Neuronal stem cell (in vitro differentiated cells): ENCODE measurements at regions not wholly inside any gene's neighbourhood (a gene's known extent, or its start where the extent isn't known, plus 50 kb on each side); places are given as distances from the start of the nearest gene placed in this dataset.
"Not testable (repeated sequence)": the region's sequence is repeated elsewhere in the genome, so short reads cannot be mapped to it uniquely, and the experiment has no call there.

Experiments used
- DNase-seq: peaks from one replicate; pipeline ENCODE4 v3.0.0-alpha.2; 2013; ENCODE audit warnings: low spot score
- H2AFZ ChIP-seq: one replicate; pipeline ENCODE4 v1.6.1; 2013; ENCODE audit warnings: mild to moderate bottlenecking, low read length, inconsistent platforms
- H2AK5ac ChIP-seq: 2 replicates; pipeline ENCODE4 v1.6.1; 2013; ENCODE audit warnings: low read depth, mild to moderate bottlenecking, inconsistent platforms, low read length, moderate library complexity, mixed read lengths
- H2BK120ac ChIP-seq: 2 replicates; pipeline ENCODE4 v1.6.1; 2013; ENCODE audit warnings: low read depth, mild to moderate bottlenecking, inconsistent platforms, low read length, moderate library complexity, mixed read lengths
- H2BK12ac ChIP-seq: one replicate; pipeline ENCODE4 v1.6.1; 2013; ENCODE audit warnings: low read length, inconsistent platforms
- H2BK15ac ChIP-seq: 2 replicates; pipeline ENCODE4 v1.6.1; 2013; ENCODE audit warnings: mild to moderate bottlenecking, low read length, inconsistent platforms, mixed read lengths
- H2BK5ac ChIP-seq: one replicate; pipeline ENCODE4 v1.6.1; 2013; ENCODE audit warnings: inconsistent platforms, mild to moderate bottlenecking, low read length, moderate library complexity
- H3K14ac ChIP-seq: one replicate; pipeline ENCODE4 v1.6.1; 2013; ENCODE audit warnings: low read length, inconsistent platforms
- H3K18ac ChIP-seq: 2 replicates; pipeline ENCODE4 v1.6.1; 2013; ENCODE audit warnings: low read length, inconsistent platforms
- H3K23ac ChIP-seq: 2 replicates; pipeline ENCODE4 v1.6.1; 2013; ENCODE audit warnings: low read depth, mild to moderate bottlenecking, mixed read lengths, low read length, inconsistent platforms; ENCODE audit not compliant: poor library complexity
- H3K27ac ChIP-seq: replicated peaks from 3 replicates; pipeline ENCODE4 v1.5.1; 2013; ENCODE audit warnings: low read length, inconsistent platforms
- H3K27me3 ChIP-seq, 3 experiments: 2 replicates each; pipeline ENCODE4 v1.6.1; 2013; ENCODE audit warnings: low read length in 3 of 3, mild to moderate bottlenecking in 2 of 3, inconsistent platforms in 1 of 3, low read depth in 1 of 3, mixed read lengths in 1 of 3, moderate library complexity in 1 of 3; ENCODE audit not compliant: control insufficient read depth in 3 of 3, insufficient read depth in 3 of 3
- H3K36me3 ChIP-seq, 2 donors: replicated peaks in 1 of 2; 2 replicates each; pipeline ENCODE4 v1.6.1; 2013; ENCODE audit warnings: low read length in 2 of 2; ENCODE audit not compliant: control insufficient read depth in 2 of 2, insufficient read depth in 2 of 2
- H3K4ac ChIP-seq: 2 replicates; pipeline ENCODE4 v1.6.1; 2013; ENCODE audit warnings: inconsistent platforms, mild to moderate bottlenecking, low read length, moderate library complexity
- H3K4me1 ChIP-seq, 2 donors: 1 replicate in 1 of 2; 2 replicates in 1 of 2; pipeline ENCODE4 v1.6.1; 2013; ENCODE audit warnings: low read length in 2 of 2, low read depth in 1 of 2; ENCODE audit not compliant: control insufficient read depth in 2 of 2, insufficient read depth in 1 of 2
- H3K4me2 ChIP-seq: one replicate; pipeline ENCODE4 v1.6.1; 2013; ENCODE audit warnings: mild to moderate bottlenecking, low read length, inconsistent platforms; ENCODE audit not compliant: insufficient read depth, poor library complexity, severe bottlenecking
- H3K4me3 ChIP-seq, 2 donors: 2 replicates each; pipeline ENCODE4 v1.5.1; 2013; ENCODE audit warnings: low read length in 2 of 2, mild to moderate bottlenecking in 2 of 2, inconsistent platforms in 1 of 2, moderate library complexity in 1 of 2
- H3K79me1 ChIP-seq: one replicate; pipeline ENCODE4 v1.6.1; 2013; ENCODE audit warnings: low read depth, mild to moderate bottlenecking, inconsistent platforms, low read length, moderate library complexity
- H3K9ac ChIP-seq: one replicate; pipeline ENCODE4 v1.6.1; 2013; ENCODE audit warnings: mild to moderate bottlenecking, low read depth, low read length, inconsistent platforms; ENCODE audit not compliant: poor library complexity
- H3K9me3 ChIP-seq, 2 donors: replicated peaks in 1 of 2; 2 replicates each; pipeline versions ENCODE3 to v1.6.1; 2013; ENCODE audit warnings: low read length in 2 of 2, mild to moderate bottlenecking in 2 of 2, inconsistent platforms in 1 of 2, low read depth in 1 of 2, mixed read lengths in 1 of 2, moderate library complexity in 1 of 2; ENCODE audit not compliant: control insufficient read depth in 2 of 2, insufficient read depth in 1 of 2
- H4K8ac ChIP-seq: one replicate; pipeline ENCODE4 v1.6.1; 2013; ENCODE audit warnings: low read depth, mild to moderate bottlenecking, inconsistent platforms, low read length, moderate library complexity
- H4K91ac ChIP-seq: one replicate; pipeline ENCODE4 v1.6.1; 2013; ENCODE audit warnings: low read length, low read depth, mild to moderate bottlenecking, inconsistent platforms; ENCODE audit not compliant: poor library complexity
- WGBS, 2 donors: extraction: QIAGEN DNeasy Blood & Tissue Kit; methylation state at CpG; one replicate each; pipeline ENCODE4 v1.1.7; 2013; ENCODE audit warnings: missing lambda C conversion rate in 2 of 2, mixed read lengths in 1 of 2; ENCODE audit not compliant: insufficient read length in 2 of 2, insufficient replicate concordance in 1 of 2; ENCODE audit errors: extremely low coverage in 2 of 2; 5-methylcytosine and 5-hydroxymethylcytosine counted together

DNA sequence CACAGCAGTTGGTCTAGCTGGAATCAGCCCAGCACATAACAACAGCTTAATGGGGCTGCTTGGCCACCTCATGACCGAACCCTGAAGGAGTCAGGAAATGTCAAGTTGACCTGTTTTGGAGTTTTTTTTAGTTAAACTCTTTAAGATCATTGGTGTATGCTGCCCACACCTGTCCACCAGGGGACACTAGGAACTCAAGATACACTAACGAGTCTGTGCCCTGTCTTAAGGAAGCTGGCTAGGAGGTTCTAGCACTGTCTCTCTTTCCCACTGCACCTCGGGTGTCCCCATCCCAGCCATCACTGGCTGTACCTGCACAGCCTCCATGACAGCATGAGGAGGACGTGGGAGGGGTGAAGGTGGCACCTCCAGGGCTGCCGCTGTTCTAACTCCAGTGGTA is 364.9 kb upstream of the SOX1 start:
- H3K9me3 ChIP-seq, H3K4me1 ChIP-seq, H3K4ac ChIP-seq, H2BK5ac ChIP-seq, H3K18ac ChIP-seq, H3K27me3 ChIP-seq, H3K79me1 ChIP-seq, H2BK12ac ChIP-seq, H2AK5ac ChIP-seq, H4K91ac ChIP-seq, H2BK15ac ChIP-seq, H4K8ac ChIP-seq, H2BK120ac ChIP-seq, H3K4me2 ChIP-seq, H2AFZ ChIP-seq, H3K9ac ChIP-seq, DNase-seq, H3K27ac ChIP-seq, H3K23ac ChIP-seq, H3K14ac ChIP-seq, H3K4me3 ChIP-seq, H3K36me3 ChIP-seq: not testable (repeated sequence)
- no CpG with 5 or more reads among the region's 5 CpGs for WGBS, 2 donors
